Caco-2 (cell line): ENCODE measurements at regions not wholly inside any gene's neighbourhood (a gene's known extent, or its start where the extent isn't known, plus 50 kb on each side); places are given as distances from the start of the nearest gene placed in this dataset.

Source experiments
- BruUV-seq: library from RNA; stranded (reverse); fragments of 400-500 nt; replicated peaks from 2 replicates; lab custom pipeline; 2021; lab: Mats Ljungman, UMichigan
- CTCF ChIA-PET: fragments of 300-600 bp; sonication (Branson Sonifier 250); formaldehyde crosslinking; loops from one replicate; lab custom pipeline; 2022; ENCODE audit warnings: antibody characterized with exemption; lab: Charles Lee
- POLR2A ChIA-PET: fragments of 300-600 bp; sonication (Branson Sonifier 250); formaldehyde crosslinking; loops from one replicate; lab custom pipeline; 2022; ENCODE audit warnings: antibody characterized with exemption; lab: Charles Lee
- DNase-seq, 2 experiments: peaks; one replicate each; pipeline versions ENCODE4 v3.0.0 to v3.0.0-alpha.2; 2020 to 2022
- H3K27me3 ChIP-seq: replicated peaks from 2 replicates; pipeline ENCODE4 v1.6.0; 2011; ENCODE audit warnings: low read length; ENCODE audit not compliant: control insufficient read depth, insufficient read depth
- H3K36me3 ChIP-seq: 2 replicates; pipeline ENCODE4 v1.5.1; 2011; ENCODE audit warnings: low read length; ENCODE audit not compliant: control insufficient read depth, insufficient read depth
- H3K4me1 ChIP-seq: fragments of 250-450 bp; sonication (Bioruptor Pico); 2 replicates; pipeline ENCODE4 v1.5.1; 2020; ENCODE audit warnings: mild to moderate bottlenecking
- H3K4me3 ChIP-seq: 2 replicates; pipeline ENCODE4 v1.5.1; 2011; ENCODE audit warnings: low read depth, mild to moderate bottlenecking, control low read depth, low read length
- H3K9me3 ChIP-seq: fragments of 250-450 bp; sonication (Bioruptor Pico); 2 replicates; pipeline ENCODE4 v1.5.1; 2020; ENCODE audit warnings: mild to moderate bottlenecking, moderate library complexity
- H3K27ac Mint-ChIP-seq: one replicate; pipeline ENCODE4 v1.8.0; 2022; ENCODE audit warnings: mixed read lengths; ENCODE audit not compliant: unreplicated experiment
- H3K27me3 Mint-ChIP-seq: one replicate; pipeline ENCODE4 v1.8.0; 2022; ENCODE audit warnings: mixed read lengths; ENCODE audit not compliant: insufficient read depth, unreplicated experiment
- H3K36me3 Mint-ChIP-seq: one replicate; pipeline ENCODE4 v1.8.0; 2022; ENCODE audit warnings: mild to moderate bottlenecking, mixed read lengths; ENCODE audit not compliant: insufficient read depth, unreplicated experiment
- H3K4me1 Mint-ChIP-seq: one replicate; pipeline ENCODE4 v1.8.0; 2022; ENCODE audit warnings: low read depth, mixed read lengths; ENCODE audit not compliant: unreplicated experiment
- H3K4me3 Mint-ChIP-seq: one replicate; pipeline ENCODE4 v1.8.0; 2022; ENCODE audit warnings: mild to moderate bottlenecking, moderate library complexity, mixed read lengths; ENCODE audit not compliant: unreplicated experiment
- H3K9me3 Mint-ChIP-seq: one replicate; pipeline ENCODE4 v1.8.0; 2022; ENCODE audit warnings: mixed read lengths; ENCODE audit not compliant: unreplicated experiment
- intact Hi-C: fragments of 100-400 bp; cut with micrococcal nuclease; formaldehyde crosslinking; loops from one replicate; pipeline ENCODE4 v1.10.0; 2022; ENCODE audit not compliant: unreplicated experiment
- TF ChIP-seq, protein P1 (sequence below), 2 experiments: fragments of 200-600 bp in 1 of 2; IDR thresholded peaks; 1 replicate in 1 of 2; 2 replicates in 1 of 2; pipeline versions ENCODE4 v1.5.1 to v1.8.0; 2011 to 2022; ENCODE audit warnings: antibody characterized with exemption in 1 of 2, control low read depth in 1 of 2, inconsistent platforms in 1 of 2, low read depth in 1 of 2, low read length in 1 of 2, mild to moderate bottlenecking in 1 of 2, moderate library complexity in 1 of 2; ENCODE audit not compliant: insufficient read depth in 1 of 2, severe bottlenecking in 1 of 2, unreplicated experiment in 1 of 2

- no peak for DNase-seq
- H3K27ac Mint-ChIP-seq: no peak overlapping the region
- TF ChIP-seq, protein P1, sequence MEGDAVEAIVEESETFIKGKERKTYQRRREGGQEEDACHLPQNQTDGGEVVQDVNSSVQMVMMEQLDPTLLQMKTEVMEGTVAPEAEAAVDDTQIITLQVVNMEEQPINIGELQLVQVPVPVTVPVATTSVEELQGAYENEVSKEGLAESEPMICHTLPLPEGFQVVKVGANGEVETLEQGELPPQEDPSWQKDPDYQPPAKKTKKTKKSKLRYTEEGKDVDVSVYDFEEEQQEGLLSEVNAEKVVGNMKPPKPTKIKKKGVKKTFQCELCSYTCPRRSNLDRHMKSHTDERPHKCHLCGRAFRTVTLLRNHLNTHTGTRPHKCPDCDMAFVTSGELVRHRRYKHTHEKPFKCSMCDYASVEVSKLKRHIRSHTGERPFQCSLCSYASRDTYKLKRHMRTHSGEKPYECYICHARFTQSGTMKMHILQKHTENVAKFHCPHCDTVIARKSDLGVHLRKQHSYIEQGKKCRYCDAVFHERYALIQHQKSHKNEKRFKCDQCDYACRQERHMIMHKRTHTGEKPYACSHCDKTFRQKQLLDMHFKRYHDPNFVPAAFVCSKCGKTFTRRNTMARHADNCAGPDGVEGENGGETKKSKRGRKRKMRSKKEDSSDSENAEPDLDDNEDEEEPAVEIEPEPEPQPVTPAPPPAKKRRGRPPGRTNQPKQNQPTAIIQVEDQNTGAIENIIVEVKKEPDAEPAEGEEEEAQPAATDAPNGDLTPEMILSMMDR (IDR thresholded peaks at IDR 0.05; ENCODE audit: insufficient read depth in 1 of 2, low read depth in 1 of 2, low read length in 1 of 2, severe bottlenecking in 1 of 2, unreplicated experiment in 1 of 2): no peak
- POLR2A ChIA-PET: no interaction called here
- H3K4me1 Mint-ChIP-seq: no peaks in the 10 kb centered on the region
- Histone ChIP-seq H3K4me1 (no peaks in the 10 kb centered on the region), H3K36me3 (no peaks in the 10 kb centered on the region), H3K4me3 (no peak overlapping the region), H3K27me3 (no peaks in the 10 kb centered on the region), H3K9me3 (no peaks in the 10 kb centered on the region)
- H3K9me3 Mint-ChIP-seq: no peaks in the 10 kb centered on the region
- no peak overlapping the region for H3K4me3 Mint-ChIP-seq
- no TSS peak for BruUV-seq
- intact Hi-C loops: no loop called here
- CTCF ChIA-PET: no interaction called here
- no peaks in the 10 kb centered on the region for H3K36me3 Mint-ChIP-seq
- peaks cover 10% of the 10 kb centered on the region for H3K27me3 Mint-ChIP-seq
These were observed 1521.4 kb downstream of the BRD1 start for GRCh38 chr22:48306284-48306683.

DNA sequence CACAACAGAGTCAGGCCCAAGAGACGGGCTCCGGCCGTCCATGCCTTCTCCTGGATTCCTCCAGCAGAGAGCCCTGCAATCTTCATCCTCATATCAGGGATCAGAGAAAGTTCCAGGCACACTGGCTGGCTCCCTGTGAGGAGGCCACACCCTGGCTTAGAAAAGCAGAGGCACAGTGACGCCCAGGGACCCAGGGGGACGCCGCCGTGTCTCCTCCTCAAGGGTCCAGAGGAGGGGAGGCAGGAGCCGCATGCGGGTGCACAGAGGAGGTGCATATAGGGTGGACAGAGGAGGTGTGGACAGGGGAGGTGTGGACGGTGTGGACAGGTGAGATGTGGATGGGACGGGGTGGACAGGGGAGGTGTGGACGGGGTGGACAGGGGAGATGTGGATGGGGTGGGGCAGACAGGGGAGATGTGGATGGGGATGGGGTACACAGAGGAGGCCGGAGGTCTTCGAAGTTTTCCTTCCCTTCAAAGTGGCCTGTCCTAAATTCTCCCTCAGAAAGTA, 1521.9 kb downstream of the BRD1 start:
- intact Hi-C loops: no loop called here
- no peaks in the 10 kb centered on the region for H3K36me3 ChIP-seq
- H3K4me1 ChIP-seq: no peaks in the 10 kb centered on the region
- POLR2A ChIA-PET: no interaction called here
- no peak for DNase-seq
- TF ChIP-seq, protein P1 (IDR thresholded peaks at IDR 0.05; ENCODE audit: insufficient read depth in 1 of 2, low read depth in 1 of 2, low read length in 1 of 2, severe bottlenecking in 1 of 2, unreplicated experiment in 1 of 2): no peak
- H3K9me3 ChIP-seq: no peaks in the 10 kb centered on the region
- no peaks in the 10 kb centered on the region for H3K36me3 Mint-ChIP-seq
- no peak overlapping the region for H3K4me3 Mint-ChIP-seq
- H3K4me1 Mint-ChIP-seq: no peaks in the 10 kb centered on the region
- CTCF ChIA-PET: no interaction called here
- H3K27me3 Mint-ChIP-seq: peaks cover 10% of the 10 kb centered on the region
- no peaks in the 10 kb centered on the region for H3K27me3 ChIP-seq
- H3K27ac Mint-ChIP-seq: no peak overlapping the region
- no TSS peak for BruUV-seq
- H3K4me3 ChIP-seq: no peak overlapping the region
- no peaks in the 10 kb centered on the region for H3K9me3 Mint-ChIP-seq

DNA sequence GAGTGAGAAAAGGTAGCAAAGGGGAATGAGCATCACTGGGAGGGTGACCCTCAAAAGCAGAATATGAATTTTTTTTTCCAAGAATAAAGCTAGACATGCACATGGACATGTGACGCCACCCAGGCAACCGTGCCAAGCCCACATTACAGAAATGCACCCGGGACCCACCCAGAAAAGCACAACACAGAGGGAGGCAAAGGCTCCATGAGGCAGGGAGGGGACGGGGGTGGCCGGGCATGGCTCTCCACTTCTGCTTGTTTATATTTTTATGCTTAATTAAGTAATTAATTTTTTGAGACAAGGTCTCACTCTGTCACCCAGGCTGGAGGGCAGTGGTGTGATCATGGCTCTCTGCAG, 1524.3 kb downstream of the BRD1 start:
- peaks cover 14% of the 10 kb centered on the region for H3K27me3 Mint-ChIP-seq

More for the DNA sequence above, 1524.3 kb downstream of the BRD1 start:
- H3K4me1 ChIP-seq: no peaks in the 10 kb centered on the region
- no TSS peak for BruUV-seq
- no peaks in the 10 kb centered on the region for H3K27me3 ChIP-seq
- no peaks in the 10 kb centered on the region for H3K4me1 Mint-ChIP-seq
- intact Hi-C loops: no loop called here
- CTCF ChIA-PET: no interaction called here
- H3K9me3 Mint-ChIP-seq: no peaks in the 10 kb centered on the region
- no peak overlapping the region for H3K27ac Mint-ChIP-seq
- H3K36me3 ChIP-seq: no peaks in the 10 kb centered on the region
- H3K4me3 ChIP-seq: no peak overlapping the region
- TF ChIP-seq, protein P1 (IDR thresholded peaks at IDR 0.05; ENCODE audit: insufficient read depth in 1 of 2, low read depth in 1 of 2, low read length in 1 of 2, severe bottlenecking in 1 of 2, unreplicated experiment in 1 of 2): no peak
- POLR2A ChIA-PET: no interaction called here
- no peak for DNase-seq
- H3K9me3 ChIP-seq: no peaks in the 10 kb centered on the region
- H3K4me3 Mint-ChIP-seq: no peak overlapping the region
- H3K36me3 Mint-ChIP-seq: no peaks in the 10 kb centered on the region
